ENCODE measurements at regions not wholly inside any gene's neighbourhood (a gene's known extent, or its start where the extent isn't known, plus 50 kb on each side); places are given as distances from the start of the nearest gene placed in this dataset.

DNA sequence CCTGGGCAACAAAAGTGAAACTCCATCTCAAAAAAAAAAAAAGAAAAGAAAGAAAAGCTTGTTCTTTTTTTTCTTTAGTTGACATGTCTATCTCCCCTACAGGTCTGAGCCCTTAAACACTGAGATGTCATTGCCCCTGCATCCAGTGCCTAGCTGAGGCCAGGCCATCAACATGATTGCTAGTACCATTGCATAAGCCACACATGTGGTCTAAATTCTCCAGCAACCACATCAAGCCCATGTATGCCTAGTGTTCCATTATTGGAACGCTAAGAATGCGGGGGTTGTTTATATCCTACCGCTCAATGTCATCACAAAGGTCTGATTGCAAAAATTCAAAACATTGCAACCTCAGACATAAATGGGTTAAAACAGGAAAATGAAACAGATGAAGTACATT, 62.7 kb downstream of the NPTX2 start:
- DNase-seq (ENCODE audit: low read depth in 2 of 2) = no peak

DNA sequence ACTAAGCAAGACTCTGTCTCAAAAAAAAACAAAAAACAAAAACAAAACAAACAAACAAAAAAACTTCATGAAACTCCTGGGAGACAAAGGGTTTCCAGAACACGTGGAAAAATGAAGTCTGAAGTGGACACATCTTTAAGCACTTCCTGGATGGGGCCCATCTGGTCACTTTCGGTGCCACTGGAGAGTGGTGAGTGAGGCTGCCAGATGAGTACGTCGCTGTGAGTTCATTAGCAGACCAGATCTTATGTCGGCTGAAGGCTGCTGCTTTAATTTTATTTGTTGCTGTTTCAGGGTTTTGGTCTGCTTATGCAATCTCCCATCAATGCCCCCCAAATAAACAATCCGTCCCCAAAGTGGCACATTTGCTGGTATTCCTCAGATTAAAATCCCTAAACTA, 64.4 kb downstream of the NPTX2 start:
- DNase-seq (ENCODE audit: low read depth in 2 of 2) = no peak

DNA sequence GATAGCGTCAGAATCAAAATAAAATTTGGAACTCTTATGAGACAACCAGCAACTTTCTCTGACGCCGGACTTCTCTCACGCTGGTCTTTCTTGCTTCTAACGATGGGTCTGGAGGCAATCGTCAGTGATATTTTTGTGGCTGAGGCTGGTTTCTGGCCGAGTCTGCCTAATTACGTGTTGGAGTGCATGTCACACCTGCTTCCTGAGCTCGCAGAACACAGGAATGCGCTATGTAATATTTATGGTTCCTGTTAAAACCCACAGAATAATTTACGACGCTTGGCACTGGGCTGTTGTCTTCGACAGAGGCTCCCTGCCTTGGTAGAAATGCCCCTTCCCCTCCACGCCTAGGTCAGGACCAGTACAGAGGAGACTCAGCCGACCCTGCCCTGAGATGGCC, 64.9 kb downstream of the NPTX2 start:
- no peak for DNase-seq (ENCODE audit: low read depth in 2 of 2)

DNA sequence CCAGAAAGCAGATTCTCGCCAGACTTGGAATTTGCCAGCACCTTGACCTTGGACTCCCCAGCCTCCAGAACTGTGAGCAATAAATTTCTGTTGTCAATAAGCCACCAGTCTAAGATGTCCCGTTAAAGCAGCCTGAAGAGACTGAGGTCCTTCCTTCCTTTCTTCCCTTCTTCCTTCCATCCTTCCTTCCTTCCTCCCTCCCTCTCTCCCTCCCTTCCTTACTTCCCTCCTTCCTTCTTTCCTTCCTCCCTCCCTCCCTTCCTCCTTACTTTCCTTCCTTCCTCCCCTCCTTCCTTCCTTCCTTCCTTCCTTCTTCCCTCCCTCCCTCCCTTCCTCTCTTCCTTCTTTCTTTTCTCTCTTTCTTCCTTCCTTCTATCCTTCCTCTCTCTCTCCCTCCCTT, 66.4 kb downstream of the NPTX2 start:
- no peak for DNase-seq (ENCODE audit: low read depth in 2 of 2)

DNA sequence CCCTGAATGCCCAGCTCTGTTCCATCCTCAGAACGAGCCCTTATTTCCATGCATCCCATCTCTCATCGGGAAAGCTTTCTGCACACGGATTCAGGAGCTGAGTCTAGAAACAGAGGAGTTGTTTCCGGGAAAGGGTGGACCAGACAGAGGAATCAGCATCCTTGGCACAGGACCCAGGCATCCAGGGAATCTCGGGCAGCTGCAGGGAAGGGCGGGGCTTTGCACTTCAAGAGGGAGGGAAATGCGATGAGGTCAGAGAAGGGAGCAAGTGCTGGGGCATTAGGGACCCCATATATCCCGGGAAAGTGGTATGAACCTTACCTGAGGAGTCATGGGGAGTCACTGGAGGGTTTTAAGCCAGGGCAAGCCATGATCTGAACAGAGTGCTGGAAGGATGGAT, 68.5 kb downstream of the NPTX2 start:
- no peak for DNase-seq (ENCODE audit: low read depth in 2 of 2)

DNA sequence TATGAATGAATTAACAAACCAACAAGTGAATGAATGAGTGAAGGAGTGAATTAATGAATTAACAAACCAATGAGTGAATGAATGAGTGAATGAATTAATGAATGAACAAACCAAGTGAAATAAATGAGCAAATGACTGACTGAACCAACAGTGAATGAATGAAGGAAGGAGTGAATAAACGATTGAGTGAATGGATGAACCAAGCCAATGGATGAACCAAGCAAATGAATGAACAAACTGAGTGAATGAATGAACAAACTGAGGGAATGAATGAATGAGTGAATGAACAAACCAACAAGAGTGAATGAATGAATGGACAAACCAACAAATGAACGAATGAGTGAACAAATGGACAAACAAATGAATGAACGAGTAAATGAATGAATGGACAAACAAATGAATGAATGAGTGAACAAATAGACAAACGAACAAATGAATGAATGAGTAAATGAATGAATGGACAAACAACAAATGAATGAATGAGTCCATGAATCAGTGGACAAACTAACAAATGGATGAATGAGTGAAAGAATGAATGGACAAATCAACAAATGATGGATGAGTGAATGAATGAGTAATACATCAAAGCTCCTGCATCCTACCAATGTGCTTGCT, 69.5 kb downstream of the NPTX2 start:
- DNase-seq (ENCODE audit: low read depth in 2 of 2) = no peak

DNA sequence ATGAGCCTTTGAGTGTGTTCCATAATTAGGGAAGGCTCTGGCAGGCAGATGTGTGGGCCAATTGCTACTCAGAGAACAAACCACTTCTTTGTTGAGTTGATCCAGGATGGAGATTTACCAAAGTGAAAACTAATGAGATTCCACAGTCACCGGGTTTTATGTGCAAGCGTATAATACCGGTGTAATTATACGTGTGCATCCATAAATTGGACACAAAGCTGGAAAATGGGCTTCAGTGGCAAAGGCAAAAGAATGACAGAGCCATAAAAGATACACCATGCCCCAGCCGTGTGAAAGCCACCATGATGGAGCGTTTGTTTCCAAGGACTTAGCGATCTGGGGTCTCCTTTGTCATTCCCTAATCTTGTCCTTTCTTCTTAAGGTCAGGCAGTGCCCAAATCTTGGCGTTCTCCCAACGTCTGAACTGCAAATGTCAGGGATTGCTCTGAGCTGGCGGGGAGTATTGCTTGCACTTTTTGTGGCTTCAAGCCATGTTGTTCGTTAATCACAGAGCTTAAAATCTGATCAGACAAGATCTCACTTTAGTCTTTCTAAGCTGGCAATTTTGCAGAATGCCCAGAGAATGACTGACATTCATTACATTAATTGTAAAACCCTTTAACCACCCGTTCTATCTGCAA, 70.1 kb downstream of the NPTX2 start:
- DNase-seq (ENCODE audit: low read depth in 2 of 2) = no peak

DNA sequence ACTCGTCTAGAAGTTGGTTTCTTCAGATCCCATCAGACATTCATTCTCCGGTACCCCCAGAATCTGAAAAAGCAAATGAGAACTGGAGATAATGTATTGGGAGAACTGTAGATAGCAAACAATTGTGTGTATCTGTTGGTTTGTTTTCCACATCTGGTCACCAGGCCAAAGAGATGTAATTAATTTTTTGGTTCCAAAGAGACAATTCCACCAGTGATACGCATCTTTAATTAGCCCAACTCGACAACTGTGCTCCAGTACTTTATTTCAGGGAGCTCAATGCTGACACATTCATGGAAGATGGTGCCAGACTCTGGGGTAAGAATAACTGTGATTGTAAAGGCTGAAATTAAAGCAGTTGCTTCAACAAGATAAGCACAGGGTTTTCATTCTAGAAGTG, 74.5 kb downstream of the NPTX2 start:
- no peak for DNase-seq (ENCODE audit: low read depth in 2 of 2)

DNA sequence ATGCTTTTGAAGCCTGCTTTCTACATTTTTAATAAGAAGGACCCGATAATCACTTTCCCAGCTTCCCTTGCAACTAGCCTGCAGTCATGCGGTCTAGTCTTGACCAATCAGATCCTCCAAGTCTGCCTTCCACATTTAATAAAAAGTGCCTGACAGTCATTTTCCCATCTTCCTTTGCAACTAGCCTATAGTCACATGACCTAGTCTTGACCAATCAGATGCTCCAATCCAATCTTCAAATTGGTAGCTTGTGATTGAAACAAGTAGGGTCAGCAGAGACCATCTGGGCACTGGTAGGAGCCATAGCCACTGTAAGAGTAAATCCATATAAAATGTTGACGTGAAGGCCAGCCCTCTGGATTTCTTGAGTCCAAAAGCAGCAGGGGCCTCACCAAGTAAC, 80.0 kb downstream of the NPTX2 start:
- DNase-seq (ENCODE audit: low read depth in 2 of 2) = no peak

DNA sequence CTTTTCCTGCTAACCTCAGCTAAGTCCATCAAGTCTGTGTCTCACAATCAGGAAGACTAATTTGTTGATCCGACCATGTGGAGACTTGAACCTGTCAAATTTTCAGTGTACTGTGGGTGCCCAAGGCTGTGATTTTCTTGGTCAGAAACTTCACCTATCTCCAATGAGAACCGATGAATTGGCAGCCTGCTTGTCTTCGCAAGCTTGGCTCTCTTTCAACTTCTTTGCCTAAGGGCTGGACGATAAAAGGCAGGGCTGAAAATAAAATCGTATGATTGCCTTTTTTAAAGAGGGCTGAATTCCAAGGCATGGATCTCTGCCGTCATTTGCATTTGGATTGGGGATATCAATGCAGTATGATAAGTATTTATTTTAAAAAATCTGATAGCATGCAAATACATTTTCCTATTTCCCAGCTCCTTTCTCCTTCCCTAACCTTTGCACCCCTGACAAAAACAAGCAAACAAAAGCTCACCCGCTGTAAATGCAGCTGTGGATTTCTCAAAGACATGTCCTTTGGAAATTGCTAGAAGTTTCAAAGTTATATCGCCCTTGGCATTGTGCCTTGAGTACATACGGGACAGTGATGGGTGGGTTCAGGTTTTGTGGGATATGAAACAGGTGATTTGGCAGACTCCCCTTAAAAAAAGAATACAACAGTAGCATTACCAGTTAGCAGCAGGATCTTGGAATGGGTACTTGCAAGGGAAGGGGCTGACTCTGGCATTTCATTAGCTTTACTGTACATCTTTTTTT, 80.6 kb downstream of the NPTX2 start:
- no peak for DNase-seq (ENCODE audit: low read depth in 2 of 2)

DNA sequence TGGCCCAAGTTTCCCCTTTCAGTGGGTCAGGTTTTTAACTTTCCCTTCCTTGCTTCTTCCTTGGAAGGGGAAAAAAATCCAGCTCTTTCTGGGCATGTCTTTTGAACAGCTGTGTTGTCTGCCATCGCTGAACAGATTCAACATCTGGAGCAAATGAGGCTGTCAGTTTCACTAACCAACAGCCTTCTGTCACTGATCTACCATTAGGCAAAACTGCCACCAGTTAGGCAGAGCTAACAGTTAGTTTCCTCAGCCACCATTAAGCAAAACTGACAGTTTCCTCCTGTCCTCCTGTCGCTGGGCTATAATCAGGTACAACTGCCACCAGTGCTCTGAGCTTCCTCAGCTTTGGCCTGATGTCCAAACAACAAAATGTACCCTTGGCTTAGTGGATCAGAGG, 81.9 kb downstream of the NPTX2 start:
- DNase-seq (ENCODE audit: low read depth in 2 of 2) = no peak

DNA sequence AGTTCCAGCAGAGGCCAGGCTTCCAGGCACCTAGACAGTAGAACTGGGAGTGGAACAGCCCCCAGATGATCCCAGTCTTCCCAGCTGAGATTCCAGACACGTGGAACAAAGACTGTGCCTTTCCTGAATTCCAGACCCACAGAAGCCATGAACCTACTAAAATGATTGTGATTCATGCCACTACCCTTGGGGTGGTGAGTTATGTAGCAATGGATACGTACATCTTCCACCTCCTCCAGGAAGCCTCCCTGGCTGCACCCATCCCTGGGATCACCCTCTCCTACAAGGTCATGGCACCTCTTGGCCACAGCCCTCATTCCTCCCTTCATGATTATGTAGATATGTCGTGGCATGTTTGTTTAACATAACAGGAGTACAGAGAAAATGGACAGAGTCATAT, 83.4 kb downstream of the NPTX2 start:
- DNase-seq (ENCODE audit: low read depth in 2 of 2) = no peak

DNA sequence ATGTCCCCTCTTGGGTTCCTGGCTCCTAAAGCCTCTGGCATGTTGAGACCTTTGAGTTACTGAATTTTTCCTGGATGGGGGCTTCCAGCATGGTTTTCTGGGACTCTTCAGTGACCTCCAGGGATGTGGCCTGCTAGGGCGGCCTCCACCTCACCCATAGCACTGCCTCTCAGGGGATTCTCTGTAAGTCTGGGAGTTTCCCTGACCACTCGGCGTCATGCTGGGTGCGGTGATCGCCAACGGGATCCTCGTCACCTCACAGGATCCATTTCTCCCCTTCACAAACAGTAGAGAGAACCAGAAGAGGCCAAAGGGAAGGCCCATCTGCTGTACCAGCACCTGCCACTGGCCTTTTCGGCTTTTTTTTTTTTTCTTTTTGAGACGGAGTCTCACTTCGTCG, 84.3 kb downstream of the NPTX2 start:
- no peak for DNase-seq (ENCODE audit: low read depth in 2 of 2)

DNA sequence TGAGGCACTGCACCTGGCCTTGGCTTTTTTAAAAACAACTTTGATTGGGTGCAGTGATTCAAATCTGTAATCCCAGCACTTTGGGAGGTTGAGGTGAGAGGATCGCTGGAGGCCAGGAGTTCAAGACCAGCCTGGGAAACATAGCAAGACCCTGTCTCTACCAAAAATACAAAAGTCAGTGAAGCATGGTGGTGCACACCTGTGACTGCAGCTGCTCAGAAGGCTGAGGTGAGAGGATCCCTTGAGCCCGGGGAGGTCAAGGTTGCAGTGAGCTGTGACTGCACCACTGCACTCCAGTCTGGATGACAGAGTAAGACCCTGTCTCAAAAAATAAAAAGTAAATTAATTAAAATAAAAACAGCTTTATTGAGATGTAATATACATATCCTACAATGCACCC, 84.9 kb downstream of the NPTX2 start:
- DNase-seq (ENCODE audit: low read depth in 2 of 2) = no peak

DNA sequence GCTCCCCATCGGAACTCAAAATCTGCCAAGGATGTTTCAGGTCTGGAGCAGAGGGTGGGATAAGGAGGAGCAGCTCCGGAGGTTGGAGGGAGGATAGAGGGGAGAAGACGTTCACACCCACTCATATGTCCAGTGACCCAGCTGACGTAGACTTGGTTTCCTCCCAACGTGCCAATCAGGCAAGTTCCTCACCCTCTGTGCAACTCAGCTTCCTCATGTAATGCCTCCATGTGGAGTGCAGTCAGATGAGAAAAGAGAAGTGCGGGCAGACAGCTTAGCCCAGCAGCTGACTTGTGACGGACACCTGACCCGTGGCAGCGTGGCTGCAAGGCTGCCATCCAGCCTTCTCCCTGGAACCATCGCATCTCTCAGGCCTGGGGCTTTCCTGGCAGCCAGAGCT, 86.8 kb downstream of the NPTX2 start:
- no peak for DNase-seq (ENCODE audit: low read depth in 2 of 2)

DNA sequence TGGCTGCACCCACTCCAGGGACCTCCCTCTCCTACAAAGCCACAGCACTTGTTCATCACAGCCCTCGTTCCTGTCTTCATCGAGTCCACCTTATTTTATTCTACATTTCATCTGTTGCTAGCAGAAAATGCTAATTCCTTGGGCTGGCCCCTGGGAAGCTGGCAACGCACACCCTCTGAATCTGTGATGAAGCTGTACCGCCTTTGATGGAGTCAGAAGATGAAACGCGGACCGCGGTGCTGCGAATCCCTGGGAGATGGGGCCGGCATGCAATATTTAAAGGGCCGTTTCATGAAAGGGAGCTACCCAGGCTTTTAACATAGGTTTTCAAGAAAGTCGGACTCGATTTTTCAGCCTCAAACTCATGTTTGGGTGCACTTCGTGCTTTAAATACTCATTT, 88.5 kb downstream of the NPTX2 start:
- DNase-seq (ENCODE audit: low read depth in 2 of 2) = no peak

DNA sequence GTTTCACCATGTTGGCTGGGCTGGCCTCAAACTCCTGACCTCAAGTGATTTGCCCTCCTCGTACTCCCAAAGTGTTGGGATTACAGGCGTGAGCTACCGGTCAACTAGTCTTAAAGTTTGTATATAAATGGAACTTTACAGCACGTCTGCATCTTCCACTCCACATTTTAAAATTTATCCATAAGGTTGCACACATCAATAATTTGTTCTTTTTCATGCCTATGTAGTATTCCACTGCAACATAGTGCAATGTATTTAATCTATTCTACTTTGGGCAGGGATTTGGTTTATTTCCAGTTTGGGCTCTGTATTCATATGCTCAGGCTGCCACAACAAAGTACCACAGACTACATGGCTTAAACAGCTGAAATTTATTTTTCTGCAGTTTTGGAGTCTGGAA, 90.0 kb downstream of the NPTX2 start:
- no peak for DNase-seq (ENCODE audit: low read depth in 2 of 2)

DNA sequence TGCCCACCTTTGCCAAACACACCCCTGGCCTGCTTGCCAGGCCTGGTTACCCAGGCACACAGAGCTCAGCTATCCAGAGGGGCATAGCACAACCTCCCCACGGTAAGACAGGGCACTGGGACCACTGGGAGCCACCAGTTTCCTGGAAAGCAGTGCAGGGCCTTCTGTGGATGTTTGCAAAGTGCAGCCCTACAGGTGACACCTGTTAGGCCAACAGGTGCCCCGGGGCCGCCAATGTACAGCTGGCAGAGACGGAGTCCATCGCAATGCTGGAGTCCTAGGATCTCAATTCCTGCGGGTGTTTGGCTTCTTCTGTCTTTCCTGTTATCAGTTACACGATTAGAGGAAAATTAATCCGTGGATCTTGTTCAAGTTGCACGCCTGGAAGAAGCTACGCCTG, 94.9 kb downstream of the NPTX2 start:
- DNase-seq (ENCODE audit: low read depth in 2 of 2) = no peak

DNA sequence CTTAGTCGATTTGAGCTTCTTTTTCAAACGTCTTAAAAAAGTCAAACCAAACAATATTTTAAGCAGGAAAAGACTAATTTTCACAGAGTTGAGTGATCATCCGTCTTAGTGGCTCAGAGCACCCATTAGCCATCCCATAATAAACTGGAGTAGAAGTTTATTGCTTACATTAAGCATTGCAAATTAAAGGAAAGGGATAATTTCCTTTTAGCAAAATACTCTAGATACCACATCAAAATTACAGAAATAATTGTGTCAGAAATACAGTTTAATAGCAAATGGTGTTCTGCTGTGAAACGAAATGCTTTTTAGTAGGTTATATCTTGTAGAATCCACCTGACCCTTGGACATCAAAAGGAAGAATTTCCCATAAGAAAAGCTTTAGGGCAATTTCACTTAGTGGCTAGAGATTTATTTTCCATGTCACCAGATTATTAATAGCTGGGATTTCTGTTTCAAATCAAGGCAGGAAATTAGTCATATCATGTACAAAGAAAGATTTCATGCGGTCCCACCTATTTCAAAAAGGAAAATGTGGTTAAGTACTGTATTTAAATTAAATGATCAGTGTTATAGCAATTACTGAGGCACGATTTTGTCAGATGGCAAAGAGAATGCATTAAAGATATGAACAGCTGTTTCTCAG, 96.2 kb downstream of the NPTX2 start:
- DNase-seq (ENCODE audit: low read depth in 2 of 2) = no peak

DNA sequence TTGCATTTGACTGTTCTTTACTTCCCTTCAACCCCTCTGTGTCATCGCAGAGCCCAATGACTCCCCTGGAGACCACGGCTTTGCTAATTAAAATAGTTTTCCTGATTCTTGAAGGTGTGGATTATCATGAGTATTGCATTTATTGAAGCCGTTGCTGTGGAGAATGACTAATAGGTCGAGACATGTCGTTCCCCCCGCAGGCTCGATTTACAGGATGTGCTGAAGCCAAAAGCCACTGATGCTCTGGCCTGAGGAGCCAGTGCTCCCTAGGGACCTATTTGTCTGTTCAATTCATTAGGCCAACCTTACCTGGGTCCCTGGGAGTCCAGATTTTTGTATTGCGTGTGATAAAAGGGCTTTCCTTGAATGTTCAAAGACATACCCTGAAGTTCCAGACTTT, 102.3 kb downstream of the NPTX2 start:
- no peak for DNase-seq (ENCODE audit: low read depth in 2 of 2)

DNA sequence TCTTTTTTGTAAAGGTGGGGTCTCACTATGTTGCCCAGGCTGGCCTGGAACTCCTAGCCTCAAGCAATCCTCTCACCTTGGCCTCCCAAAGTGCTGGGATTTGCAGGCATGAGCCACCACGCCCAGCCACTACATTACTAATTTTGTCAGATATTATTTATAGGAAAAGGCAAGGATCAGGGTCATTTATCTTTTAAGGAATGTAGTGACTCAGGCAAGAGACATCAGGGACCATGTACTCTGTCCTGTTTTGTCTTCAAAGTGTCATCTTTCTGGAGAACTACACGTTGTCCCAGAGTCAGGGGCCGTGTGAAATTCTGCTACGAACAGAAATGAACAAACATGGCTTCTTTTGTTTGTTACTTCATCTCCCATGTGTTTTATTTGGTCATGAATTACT, 105.3 kb downstream of the NPTX2 start:
- no peak for DNase-seq (ENCODE audit: low read depth in 2 of 2)

DNA sequence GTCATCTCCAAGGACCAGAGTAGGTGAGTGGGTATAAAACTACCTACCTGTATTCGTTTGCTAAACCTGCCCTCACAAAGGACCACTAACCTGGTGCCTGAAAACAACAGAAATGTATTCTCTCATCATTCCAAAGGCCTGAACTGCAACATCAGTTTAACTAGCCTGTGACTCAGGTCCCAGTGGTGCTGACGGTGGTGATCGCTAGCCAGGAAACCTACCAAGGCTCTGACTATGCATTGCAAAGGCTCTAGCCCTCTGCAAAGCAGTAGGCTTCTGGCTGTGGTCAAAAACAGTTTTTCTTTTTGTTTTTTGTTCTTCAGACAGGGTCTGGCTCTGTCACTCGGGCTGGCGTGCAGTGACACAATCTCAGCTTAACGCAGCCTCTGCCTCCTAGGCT, 107.5 kb downstream of the NPTX2 start:
- no peak for DNase-seq (ENCODE audit: low read depth in 2 of 2)

DNA sequence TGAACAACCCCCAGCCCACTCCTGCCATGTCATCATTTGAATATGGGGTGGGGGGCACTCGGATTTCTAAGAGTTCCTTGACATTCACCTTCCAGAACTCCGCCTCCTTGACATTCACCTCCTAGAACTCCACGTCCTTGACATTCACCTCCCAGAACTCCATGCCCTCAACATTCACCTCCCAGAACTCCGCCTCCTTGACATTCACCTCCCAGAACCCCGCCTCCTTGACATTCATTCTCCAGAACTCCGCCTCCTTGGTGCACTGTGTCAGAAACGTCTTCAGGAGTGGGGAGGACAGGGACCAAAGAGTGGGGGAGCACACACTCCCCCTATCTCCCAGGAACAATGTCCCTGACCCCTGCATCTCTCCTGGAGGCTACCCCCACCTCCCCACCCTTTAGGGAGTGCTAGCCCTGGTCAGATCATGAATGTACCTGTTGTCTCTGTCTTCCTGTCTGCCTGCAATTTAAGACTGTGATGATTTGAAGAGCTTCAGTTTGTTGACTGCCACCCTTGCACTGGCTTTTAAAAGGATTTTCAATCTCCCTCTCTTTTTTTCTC, 110.1 kb downstream of the NPTX2 start:
- no peak for DNase-seq (ENCODE audit: low read depth in 2 of 2)
